ENCODE measurements at regions not wholly inside any gene's neighbourhood (a gene's known extent, or its start where the extent isn't known, plus 50 kb on each side); places are given as distances from the start of the nearest gene placed in this dataset.

- H3K9me3 ChIP-seq: no peaks in the 10 kb centered on the region
- H3K4me3 ChIP-seq: no peak overlapping the region
- H3K27ac ChIP-seq: no peak overlapping the region
- 78 to 84% methylated on average over 6 of the region's 6 CpGs for WGBS, 2 donors
- DNase-seq: no peak
- H3K4me1 ChIP-seq: no peaks in the 10 kb centered on the region
- intact Hi-C loops (cut with DNase I; ENCODE audit: low total_unique reads): no loop called here
- no peaks in the 10 kb centered on the region for H3K36me3 ChIP-seq (ENCODE audit: low read depth, missing control alignments)
- H3K27me3 ChIP-seq: no peaks in the 10 kb centered on the region
- no peak for TF ChIP-seq POLR2A (IDR thresholded peaks at IDR 0.05)
- no peak for TF ChIP-seq CTCF (IDR thresholded peaks at IDR 0.05)
These were observed 147.4 kb upstream of the SDK2 start for GRCh38 chr17:73791631-73792030.

GRCh38 chr17:73792994-73793393, 148.7 kb upstream of the SDK2 start:
- intact Hi-C loops (cut with DNase I; ENCODE audit: low total_unique reads): no loop called here
- Histone ChIP-seq H3K36me3 (ENCODE audit: low read depth, missing control alignments) (no peaks in the 10 kb centered on the region), H3K27ac (no peak overlapping the region), H3K4me3 (no peak overlapping the region), H3K27me3 (no peaks in the 10 kb centered on the region), H3K9me3 (no peaks in the 10 kb centered on the region), H3K4me1 (no peaks in the 10 kb centered on the region)
- no peak for DNase-seq
- no peak for TF ChIP-seq POLR2A (IDR thresholded peaks at IDR 0.05)
- WGBS, 2 donors: 58 to 70% methylated on average over 4 of the region's 4 CpGs

GRCh38 chr17:73794336-73794735, 150.1 kb upstream of the SDK2 start:
- H3K4me3 ChIP-seq: no peak overlapping the region
- WGBS, 2 donors: 86 to 90% methylated on average over 7 of the region's 7 CpGs
- DNase-seq: no peak
- H3K4me1 ChIP-seq: no peaks in the 10 kb centered on the region
- no peaks in the 10 kb centered on the region for H3K36me3 ChIP-seq (ENCODE audit: low read depth, missing control alignments)
- H3K27ac ChIP-seq: no peak overlapping the region
- H3K27me3 ChIP-seq: no peaks in the 10 kb centered on the region
- intact Hi-C loops (cut with DNase I; ENCODE audit: low total_unique reads): no loop called here
- TF ChIP-seq POLR2A (IDR thresholded peaks at IDR 0.05) (no peak), CTCF (IDR thresholded peaks at IDR 0.05) (no peak)
- no peaks in the 10 kb centered on the region for H3K9me3 ChIP-seq

GRCh38 chr17:73795730-73796129, 151.5 kb upstream of the SDK2 start:
- Histone ChIP-seq H3K4me3 (no peak overlapping the region), H3K36me3 (ENCODE audit: low read depth, missing control alignments) (no peaks in the 10 kb centered on the region), H3K27ac (no peak overlapping the region), H3K9me3 (no peaks in the 10 kb centered on the region), H3K27me3 (no peaks in the 10 kb centered on the region), H3K4me1 (no peaks in the 10 kb centered on the region)
- WGBS, 2 donors: 73 to 91% methylated on average over 2 of the region's 2 CpGs
- intact Hi-C loops (cut with DNase I; ENCODE audit: low total_unique reads): no loop called here
- TF ChIP-seq CTCF (IDR thresholded peaks at IDR 0.05) (no peak), POLR2A (IDR thresholded peaks at IDR 0.05) (no peak)
- no peak for DNase-seq

GRCh38 chr17:73797594-73798110, 153.4 kb upstream of the SDK2 start:
- no peaks in the 10 kb centered on the region for H3K9me3 ChIP-seq
- no peak for DNase-seq
- no peaks in the 10 kb centered on the region for H3K27me3 ChIP-seq
- WGBS, 2 donors: 62 to 74% methylated on average over 4 of the region's 4 CpGs
- H3K36me3 ChIP-seq (ENCODE audit: low read depth, missing control alignments): no peaks in the 10 kb centered on the region
- no peak overlapping the region for H3K27ac ChIP-seq
- TF ChIP-seq POLR2A (IDR thresholded peaks at IDR 0.05) (no peak), CTCF (IDR thresholded peaks at IDR 0.05) (no peak)
- intact Hi-C loops (cut with DNase I; ENCODE audit: low total_unique reads): no loop called here
- H3K4me3 ChIP-seq: no peak overlapping the region
- no peaks in the 10 kb centered on the region for H3K4me1 ChIP-seq

Measured in testis (tissue), 2 donors.